NCI-H774 (cell line): ENCODE measurements at regions not wholly inside any gene's neighbourhood (a gene's known extent, or its start where the extent isn't known, plus 50 kb on each side); places are given as distances from the start of the nearest gene placed in this dataset.
"Not testable (repeated sequence)": the region's sequence is repeated elsewhere in the genome, so short reads cannot be mapped to it uniquely, and the experiment has no call there.

Experiments
- DNase-seq: peaks from one replicate; lab custom pipeline; 2025; lab: John Stamatoyannopoulos, UW

DNA sequence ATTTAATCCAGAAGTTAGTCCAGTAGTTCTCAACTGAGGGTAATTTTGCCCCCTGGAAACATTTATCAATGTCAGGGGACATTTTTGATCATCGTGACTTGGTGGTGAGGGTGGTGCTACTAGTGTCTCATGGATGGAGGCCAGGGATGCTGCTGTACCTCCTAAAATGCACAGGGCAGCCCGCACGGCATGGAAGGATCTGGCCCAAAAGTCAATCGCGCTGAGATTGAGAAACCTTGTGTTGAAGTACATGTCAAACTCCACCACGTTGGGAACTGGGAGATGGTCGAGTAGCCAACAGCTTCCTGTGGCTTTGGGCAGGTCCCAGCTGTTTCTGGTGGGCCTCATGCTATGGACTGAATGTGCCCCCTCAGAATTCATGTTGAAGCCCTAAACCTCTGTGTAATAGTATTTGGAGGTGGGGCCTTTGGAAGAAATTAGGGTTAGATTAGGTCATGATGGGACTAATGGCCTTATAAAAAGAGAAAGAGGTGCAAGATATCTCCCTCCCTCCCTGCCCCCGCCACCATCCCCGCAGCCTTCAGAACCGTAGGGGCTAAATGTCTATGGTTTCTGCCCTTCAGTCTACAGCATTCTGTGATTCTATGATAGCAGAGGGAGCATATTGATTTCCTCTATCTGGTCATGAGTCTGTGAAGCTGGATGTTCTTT, 259.7 kb downstream of the MYCN start:
- no peak for DNase-seq

DNA sequence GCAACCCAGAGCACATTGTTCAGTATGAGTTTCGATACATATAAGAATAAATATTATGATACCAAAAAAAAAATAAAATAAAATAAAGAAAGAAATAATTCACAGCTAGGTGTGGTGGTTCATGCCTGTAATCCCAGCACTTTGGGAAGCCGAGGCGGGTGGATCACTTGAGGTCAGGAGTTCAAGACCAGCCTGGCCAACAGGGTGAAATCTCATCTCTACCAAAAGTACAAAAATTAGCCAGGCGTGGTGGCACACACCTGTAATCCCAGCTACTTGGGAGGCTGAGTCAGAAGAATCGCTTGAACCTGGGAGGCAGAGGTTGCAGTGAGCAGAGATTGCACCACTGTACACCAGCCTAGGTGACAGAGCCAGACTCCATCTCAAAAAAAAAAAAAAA, 258.9 kb downstream of the MYCN start:
- DNase-seq, result not testable (repeated sequence)

GRCh38 chr2:16198166-16198912, 258.0 kb downstream of the MYCN start:
- DNase-seq, result no peak

DNA sequence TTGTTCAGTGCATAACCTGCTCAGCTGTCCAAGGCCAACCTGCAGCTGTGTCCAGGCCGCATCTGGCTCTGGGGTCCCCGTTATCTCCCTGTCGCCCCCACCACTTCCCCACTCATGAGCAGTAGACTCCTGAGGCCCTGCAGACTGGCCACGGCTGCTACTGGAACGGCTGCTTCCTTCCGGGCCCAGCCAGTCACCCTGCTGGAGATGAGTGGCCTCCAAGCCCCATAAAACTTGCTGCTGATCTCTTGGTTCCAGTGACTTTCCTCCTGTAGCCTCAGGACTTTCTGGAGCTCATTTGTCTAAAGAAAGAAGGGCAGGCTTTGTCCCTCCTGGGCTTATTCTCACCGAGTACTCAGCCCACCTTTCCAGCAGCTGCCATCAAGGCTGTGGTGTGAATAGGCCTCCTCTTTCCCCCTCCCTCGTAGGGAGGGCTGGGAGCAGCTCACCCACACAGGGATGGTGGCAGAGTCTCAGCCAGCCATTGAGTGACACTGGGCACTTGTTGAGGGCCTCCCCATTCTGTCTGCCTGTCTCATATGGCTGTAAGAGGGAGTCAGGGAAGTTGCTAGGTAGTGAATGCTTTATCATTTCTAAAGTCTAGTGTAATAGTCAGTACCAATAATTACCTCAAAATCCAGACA, 257.3 kb downstream of the MYCN start:
- no peak for DNase-seq

DNA sequence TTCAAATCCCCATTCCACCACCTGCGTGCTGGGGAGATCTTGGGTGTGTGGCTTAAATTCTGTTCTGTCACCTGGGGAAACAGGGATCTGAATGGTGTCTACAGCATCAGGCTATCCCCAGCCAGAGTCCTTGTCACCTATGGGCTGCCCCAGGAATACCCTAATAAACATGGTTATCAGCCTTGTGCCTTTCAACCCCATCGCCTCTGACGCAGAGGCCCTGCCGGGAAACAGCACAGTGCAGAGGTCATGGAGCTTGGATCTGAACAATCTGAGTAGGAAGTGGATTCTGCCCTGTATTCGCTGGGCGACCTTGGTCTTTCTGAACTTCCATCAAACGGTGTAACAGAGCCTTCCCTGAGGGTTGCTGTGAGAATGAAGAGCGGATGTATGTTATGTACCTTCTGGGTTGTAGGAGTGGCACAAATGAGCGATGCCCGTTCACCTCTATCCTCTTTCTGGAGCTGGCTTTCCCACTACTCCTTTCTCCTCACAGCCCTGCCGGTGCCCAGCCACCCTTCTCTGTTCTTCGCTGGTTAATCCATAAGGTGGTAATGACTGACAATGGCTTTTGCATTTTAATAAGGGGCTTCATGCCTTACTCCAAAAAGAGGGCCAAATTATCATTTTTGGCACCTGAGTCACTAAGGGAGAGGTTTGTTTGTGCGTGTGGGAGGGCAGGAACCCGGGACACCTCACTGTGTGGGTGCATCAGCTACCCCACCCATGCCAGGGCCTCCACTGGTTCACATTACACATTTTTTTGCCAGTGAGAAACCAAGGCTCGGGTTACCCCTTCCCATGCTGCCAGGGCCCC, 256.5 kb downstream of the MYCN start:
- no peak for DNase-seq

DNA sequence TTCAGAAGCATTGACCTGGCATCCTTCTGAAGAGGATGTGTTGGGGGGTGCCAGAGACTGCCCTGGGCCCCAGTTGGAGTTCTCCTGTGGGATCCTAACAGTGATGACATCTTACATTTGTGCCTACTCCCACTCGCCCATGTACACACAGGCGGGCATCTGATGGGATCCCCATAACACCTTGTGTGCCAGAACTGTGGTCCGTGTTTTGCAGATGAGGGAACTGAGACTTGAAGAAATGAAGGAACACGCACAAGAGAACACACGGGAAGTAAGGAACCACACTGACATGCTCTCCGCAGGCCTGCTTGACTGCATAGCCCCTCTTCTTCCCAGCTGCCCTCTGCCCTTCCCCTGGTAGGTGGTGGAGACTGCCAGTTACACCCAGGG, 255.3 kb downstream of the MYCN start:
- no peak for DNase-seq

DNA sequence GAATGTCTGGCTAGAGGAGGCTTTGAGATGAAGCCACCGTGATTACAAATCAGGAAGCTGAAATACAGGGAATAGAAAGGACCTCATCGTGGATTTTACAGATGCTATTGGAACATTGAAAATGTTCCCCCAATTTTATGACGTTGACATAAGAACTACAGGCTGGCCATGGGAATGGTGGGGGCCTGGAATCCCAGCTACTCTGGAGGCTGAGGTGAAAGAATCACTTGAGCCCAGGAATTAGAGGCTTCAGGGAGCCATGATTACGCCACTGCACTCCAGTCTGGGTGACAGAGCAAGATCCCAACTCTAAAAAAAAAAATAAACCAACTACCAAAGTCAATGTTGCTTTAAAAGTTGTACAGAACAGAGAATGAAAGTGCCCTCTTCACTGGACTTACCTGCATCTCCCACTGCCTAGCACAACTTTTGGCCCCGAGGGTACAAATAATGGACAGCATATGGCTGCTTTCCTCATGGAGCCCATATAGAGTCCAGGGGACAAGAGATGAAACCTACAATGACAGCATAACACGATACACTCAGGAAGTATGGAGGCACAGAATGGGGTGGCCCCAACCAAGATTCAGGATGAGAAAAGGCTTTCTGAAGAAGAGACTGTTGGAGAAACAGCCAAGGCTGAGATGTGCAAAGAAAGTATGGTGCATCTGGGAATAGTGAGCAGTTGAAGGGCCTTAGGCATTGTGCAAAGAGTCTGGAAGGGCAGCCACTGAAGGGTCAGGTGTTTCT, 254.8 kb downstream of the MYCN start:
- no peak for DNase-seq

DNA sequence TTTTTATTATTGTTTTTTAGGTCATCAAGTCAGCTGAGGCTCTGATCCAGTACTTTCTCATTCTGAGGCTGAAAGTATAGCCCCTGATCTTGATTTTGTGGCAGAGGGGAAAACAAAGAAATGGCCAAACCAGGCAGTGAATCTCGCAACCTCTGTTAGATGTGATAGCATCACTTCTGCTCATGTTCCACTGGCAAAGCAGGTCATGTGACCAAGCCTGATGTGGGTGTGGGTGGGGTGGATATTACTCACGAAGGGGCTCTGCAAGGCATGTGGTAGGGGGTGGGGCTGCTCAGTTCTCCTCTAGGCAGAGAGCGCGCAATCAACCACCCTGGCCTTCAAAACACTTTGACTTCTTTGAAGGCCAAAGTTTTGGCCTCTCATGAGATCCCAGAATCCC, 254.2 kb downstream of the MYCN start:
- no peak for DNase-seq

- DNase-seq, result no peak
These were observed 253.7 kb downstream of the MYCN start for GRCh38 chr2:16194096-16194390.

- DNase-seq, result no peak
These were observed 252.3 kb downstream of the MYCN start for GRCh38 chr2:16192416-16193216.

DNA sequence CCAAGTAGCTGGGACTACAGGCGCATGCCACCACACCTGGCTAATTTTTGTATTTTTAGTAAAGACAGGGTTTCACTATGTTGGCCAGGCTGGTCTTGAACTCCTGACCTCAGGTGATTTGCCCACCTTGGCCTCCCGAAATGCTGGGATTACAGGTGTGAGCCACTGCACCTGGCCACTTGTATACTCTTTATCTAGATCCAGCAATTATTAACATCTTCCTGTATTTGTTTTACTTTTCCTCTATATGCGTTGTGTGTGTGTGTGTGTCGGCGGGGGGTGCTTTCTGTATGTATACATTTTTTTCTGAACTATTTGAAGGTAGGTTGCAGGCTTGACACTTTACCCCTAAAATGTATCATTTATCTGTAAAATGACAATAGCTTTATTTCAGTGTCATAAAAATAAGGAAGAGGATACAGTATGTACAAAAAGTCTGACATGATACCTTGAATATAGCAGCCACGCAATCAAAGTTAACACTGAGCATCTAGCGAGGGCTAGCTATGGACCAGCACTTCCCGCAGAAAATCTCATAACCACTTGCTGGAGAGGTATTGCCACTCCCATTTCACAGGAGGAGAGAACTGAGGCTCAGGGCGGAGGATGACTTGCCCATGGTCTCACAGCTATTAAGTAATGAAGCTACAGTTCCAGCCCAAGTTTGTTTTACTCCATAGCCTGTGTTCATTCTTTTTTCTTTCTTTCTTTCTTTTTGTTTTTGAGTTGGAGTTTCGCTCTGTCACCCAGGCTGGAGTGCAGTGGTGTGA, 251.3 kb downstream of the MYCN start:
- no peak for DNase-seq

- DNase-seq, result no peak
These were observed 250.3 kb downstream of the MYCN start for GRCh38 chr2:16190446-16191270.

DNA sequence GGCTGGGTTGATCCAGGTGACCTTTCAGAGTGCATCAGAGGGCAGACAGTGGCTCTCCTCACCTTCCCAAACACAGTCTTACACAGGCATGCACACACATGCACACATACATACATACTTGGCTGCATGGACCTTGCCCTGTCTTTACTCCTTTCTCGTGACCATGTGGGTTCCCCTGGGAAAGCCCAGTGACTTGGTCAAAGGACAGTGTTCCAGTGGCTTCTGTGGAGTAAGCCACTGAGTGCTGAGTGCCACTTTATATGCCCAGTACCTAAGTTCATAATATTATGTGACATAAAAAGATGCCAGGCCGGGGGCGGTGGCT, 249.4 kb downstream of the MYCN start:
- no peak for DNase-seq

- no peak for DNase-seq
These were observed 248.9 kb downstream of the MYCN start for GRCh38 chr2:16189029-16189835.

DNA sequence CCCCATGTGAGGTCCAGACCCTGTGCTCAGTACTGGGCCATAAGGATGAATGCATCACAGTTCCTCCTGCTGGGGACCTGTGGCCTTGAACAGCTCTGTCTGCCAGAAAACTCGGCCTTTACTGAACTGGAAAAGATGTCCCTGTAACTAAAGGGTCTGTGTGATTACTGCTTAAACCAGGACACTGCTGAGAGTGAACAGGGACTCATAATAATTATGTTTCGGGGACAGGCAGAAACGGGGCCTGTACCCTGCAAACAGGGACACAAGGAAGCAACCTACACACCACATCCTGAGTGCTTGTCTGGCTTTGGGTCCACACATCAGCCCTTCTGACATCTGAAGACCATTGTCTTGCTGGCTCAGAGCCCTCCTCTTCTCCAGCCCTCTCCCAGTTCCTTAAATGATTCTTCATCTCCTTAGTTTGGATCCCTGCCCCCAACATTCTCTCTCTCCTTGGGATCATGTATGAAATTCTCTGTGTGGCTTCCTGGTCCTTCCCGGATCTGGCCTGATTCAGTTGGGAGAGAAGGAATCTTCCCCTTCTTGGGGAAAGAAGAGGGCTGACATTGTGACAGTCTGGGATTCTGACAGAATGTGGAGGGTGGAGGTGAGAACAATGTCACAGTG, 248.0 kb downstream of the MYCN start:
- DNase-seq, result no peak

GRCh38 chr2:16187482-16187817, 247.1 kb downstream of the MYCN start:
- no peak for DNase-seq

DNA sequence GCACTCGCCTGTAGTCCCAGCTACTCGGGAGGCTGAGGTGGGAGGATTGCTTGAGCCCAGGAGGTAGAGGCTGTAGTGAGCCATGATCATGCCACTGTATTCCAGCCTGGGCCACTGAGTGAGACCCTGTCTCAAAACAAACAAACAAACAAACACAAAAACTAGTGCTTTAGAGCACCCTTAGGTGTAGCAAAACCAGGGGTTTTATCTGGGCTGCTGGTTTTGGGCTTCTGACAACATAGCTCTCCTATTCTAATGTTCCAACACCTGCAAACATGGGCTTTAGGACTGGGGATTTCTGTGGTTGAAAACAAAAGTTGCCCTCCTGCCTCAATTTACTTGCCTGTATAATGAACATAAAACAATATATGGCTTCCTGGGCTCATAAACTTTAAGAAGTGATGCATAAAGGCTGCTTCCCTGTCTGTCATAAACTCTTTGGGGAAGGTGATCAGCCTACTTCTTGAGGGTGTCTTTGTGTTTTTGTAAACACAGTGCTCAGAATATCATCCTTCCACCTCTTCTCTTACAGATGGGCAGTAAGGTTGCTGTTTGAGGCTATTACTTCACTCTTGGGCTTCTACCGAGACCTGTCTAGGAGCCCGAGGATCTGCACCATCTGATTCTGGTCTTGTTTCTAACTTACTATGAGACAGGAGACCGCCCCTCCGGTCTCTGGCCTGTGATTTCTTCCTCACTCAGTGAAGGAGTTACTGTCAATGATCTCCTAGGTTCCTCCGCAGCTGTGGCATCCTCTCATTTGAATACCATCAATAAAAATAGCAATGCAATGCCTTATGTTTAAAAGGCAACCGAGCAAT, 246.5 kb downstream of the MYCN start:
- DNase-seq, result no peak
